HPDE6-E6E7 (cell line): ENCODE measurements at regions not wholly inside any gene's neighbourhood (a gene's known extent, or its start where the extent isn't known, plus 50 kb on each side); places are given as distances from the start of the nearest gene placed in this dataset.
"Not testable (repeated sequence)": the region's sequence is repeated elsewhere in the genome, so short reads cannot be mapped to it uniquely, and the experiment has no call there.

Source experiments
- DNase-seq: peaks from one replicate; pipeline ENCODE4 v3.0.0; 2011; ENCODE audit warnings: missing footprints; ENCODE audit errors: extremely low spot score

DNA sequence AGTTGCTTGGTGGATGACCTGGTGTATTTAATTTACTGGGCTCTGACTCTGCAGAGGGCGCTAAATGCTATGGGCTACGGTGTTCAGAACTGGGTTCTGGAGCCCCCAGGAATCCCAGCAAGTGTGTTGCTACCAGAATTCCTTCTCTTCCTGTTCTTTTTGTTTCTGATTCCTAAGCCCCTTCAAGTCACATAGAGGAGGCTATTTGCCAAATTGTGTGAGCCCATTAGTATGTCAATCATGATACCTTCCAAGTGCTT, 358.2 kb upstream of the SPRED2 start:
- no peak for DNase-seq

DNA sequence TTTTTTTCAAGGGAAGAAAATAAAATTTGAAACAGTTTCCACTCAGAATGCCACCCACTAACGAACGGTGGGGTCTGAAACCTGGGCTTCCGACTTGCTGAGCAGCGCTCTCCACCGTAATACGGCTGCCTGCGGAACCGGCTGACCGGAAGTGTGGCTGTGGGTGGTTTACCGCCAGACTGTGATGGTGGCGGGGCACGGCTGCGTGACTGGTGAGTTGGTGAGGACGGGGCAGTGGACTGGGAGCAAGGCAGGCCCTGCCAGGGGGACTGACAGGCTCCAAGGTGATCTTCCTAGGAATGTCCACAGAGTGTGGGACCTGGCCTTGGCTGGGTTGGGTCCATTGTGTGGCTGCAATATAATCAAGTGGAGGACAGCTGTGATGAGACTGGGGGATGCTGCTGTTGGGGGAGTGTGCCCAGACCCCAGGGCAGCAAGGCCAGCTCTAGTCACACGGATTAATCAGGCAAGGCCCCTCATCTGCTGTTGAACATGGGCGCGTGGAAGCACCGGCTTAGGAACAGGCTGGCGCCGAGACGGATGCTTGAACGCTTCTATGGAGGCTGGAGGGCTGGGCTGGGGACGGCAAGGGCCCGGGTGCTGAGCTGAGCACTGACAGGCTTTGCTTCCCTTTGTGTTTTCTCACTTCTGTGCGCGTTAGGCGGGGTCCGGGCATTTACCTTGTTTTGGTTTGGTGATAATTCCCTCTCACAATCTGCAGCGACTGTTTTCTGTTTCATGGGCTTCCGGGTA, 357.7 kb upstream of the SPRED2 start:
- DNase-seq = no peak

DNA sequence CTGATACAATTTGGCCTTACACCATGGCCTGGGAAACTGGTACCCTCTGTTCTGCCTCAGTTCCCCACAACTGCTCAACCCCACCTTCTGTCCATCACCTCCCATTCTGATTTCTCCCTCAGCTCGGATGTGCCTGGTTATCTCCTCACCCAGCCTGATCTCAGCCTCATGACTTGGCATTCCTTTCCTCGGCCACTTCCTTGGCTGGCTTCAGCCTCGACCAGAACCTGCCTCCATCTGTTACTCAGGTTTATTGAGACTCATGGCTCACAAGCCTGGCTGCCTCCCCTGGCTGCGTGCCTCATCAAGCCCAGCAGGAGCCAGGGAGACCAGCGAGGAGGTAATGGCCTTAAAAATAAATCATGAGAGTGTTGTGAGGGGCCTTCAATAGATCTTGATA, 356.2 kb upstream of the SPRED2 start:
- no peak for DNase-seq

DNA sequence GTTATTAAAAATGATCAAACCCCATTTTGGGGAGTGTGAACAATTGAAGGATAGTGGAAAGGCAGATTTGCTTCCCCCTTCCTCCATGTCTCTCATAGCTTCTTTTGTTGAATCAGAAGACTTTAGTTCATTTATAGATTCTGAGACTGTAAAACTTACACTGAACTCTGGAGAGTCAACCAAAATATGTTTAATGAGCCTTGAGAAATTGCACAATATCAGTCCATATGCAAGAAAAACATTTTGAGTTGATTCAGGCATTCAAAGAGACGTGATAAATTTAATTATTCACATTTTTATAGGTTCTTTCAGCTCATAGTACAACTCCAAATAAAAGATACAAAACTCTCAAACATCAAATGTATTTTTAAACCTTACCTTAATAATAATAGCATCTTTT, 354.4 kb upstream of the SPRED2 start:
- DNase-seq = no peak

DNA sequence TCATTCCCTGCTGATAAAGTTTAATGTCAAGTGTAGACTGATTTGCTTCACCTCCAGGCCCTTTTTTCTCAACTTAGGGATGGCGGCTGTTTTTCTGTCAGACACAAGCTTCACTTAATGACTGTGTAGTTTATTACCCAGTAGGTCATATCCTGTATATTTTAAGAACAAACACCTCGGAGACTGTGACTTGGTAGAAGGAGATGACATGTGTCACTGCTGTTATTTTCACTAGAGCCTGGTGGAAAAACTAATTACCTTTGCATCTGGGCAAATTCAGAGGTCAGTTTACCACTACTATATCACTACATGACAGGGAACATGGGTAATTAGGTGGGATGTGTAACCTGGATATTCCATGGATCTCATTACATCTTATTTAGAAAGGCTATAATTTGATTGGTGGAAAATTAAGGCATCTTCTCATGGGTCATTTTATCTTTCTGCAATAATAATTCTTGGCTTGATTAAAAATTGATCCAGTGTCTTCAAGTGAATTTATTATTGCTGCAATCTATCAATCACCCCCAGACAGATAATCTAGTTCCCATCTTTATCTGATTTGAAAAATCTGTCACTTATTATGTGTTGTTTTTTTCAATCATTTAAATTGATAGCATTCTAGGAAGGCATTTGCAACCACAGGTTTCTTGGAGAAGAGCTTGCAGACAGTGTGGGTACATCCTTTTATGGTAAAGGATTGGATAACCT, 353.8 kb upstream of the SPRED2 start:
- no peak for DNase-seq

DNA sequence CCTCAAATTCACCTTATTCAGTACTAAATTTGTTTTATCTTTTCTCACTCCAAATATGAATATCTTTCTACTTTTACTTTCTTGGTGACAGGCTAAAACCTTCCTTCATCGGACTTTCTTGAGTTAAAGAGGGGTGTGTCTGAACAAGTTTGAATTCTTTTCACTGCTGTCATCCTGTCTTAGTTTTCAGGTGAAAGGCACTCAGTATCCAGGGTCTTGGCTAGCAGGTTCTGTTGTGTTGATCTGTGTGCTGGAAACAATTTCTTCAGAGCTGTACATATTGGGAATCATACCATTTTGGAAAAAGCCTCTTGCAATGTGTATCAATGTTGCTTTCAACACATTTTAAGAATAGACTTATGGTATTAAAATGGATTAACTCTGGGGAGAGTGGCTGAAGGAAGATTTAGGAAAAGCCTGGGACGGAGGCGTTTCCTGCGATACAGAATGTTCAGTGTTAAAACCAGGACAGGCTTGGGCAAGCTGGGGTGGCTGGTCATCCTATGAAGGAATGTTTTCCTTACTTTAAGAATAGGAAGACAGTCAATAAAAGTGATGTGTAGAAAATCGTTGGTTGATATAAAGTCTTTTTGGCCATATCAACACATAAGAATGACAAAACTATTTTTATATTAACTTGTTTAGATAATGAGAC, 350.7 kb upstream of the SPRED2 start:
- DNase-seq = peak; percentile 66

DNA sequence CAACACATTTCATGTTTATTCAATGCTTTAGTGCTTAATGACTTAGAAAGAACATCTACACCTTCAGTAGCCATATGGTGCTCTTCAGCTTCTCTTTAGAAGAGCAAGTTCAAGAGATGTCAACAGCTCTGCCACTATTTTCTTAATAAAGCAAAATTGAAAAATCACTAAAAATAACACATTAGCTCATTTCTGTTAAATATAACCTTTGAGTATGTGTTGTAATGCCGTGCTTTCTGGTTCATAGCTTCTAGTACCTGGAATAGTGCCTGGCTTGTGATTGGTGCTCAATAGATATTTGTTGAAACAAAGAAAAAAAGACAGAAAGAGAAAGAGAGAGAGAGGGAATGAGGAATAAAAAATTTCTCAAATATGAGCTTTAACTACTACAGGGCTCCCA, 349.8 kb upstream of the SPRED2 start:
- no peak for DNase-seq

DNA sequence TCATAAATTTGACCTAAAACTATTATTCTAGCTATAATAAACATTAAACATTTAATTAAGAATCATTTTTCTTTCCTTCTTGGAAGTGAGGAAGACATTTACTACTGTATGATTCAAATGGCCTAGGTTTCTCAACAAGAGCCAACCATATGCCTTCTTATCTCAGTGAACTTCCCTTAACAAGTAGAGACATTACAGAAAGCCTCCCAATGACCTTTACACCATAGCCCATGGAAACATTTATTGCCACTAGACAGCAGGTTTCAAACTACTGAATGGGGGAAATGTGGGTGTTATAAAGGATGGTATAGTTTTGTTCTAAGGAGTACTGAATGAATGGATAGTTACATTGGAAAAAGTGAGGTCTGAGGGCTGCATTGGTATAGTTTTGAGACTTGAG, 349.4 kb upstream of the SPRED2 start:
- no peak for DNase-seq

DNA sequence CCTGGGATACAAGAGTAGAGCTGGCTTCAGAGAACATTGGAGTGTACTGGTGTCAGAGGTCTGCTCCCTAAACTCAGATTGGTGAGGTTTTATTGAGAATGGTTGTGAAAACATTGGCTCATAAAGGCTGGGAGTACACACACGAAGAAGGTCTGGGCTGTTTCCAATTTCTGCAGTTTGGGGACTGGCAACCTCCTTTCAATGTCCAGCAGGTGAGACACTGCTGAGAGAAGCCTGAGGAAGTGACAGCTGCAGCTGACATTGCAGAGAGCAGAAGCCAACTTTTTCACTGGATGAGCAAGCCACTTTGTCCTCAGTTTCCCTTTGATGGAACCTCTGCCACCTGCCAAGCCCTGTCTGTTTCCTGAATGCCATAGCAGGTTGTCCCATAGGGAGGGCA, 346.6 kb upstream of the SPRED2 start:
- no peak for DNase-seq

DNA sequence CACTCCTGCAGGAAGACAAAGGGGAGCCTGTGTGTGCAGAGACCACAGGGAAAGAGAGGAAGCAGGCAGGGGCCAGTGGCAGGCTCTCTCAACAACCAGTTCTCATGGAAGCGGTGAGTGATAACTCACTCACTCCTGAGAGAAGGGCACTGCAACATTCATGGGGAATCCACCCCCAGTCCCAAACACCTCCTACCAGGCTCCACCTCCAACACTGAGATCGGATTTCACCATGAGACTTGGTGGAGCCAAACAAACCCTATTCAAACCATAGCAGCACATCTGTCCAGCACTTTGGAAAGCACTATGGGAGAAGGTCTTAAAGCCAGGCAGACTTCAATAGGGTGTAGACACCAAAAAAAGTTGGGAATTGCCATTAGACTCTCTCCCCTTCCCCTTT, 345.7 kb upstream of the SPRED2 start:
- no peak for DNase-seq

DNA sequence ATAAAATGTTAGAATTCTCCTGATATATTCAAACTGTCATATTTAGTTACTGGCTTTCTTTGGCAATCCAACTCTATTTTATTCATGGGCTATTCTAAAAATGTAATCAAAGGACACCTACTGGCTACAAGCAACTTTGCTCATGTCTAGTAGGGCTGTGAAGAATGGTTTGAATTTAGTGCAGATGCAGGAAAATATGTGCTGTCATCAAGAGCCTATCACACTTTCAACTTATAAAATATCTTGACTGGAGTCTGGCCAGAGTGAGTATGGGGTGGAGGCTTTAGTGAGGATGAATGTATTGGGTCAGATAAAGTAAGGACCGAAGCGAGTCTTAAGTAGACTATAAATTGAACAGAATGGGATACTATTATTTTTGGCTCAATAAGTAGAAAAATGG, 343.4 kb upstream of the SPRED2 start:
- no peak for DNase-seq

DNA sequence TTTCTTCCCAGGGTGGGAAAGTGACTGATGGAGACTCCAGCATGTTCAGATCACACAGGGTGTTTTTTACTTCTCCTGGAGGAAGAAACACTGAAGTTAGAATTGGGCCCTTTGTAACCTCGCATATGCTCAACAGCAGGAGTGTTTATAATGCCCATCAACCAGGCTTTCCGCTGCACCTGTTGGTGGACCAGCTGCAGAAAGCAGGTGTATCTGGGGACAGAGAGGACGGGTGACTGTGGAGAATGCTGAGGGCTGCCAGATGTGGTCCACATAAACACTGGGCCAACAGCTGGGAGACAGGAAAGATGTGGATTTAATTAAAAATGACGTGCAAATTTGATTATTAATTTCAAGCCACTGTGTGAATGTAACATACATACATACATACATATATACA, 335.5 kb upstream of the SPRED2 start:
- no peak for DNase-seq

DNA sequence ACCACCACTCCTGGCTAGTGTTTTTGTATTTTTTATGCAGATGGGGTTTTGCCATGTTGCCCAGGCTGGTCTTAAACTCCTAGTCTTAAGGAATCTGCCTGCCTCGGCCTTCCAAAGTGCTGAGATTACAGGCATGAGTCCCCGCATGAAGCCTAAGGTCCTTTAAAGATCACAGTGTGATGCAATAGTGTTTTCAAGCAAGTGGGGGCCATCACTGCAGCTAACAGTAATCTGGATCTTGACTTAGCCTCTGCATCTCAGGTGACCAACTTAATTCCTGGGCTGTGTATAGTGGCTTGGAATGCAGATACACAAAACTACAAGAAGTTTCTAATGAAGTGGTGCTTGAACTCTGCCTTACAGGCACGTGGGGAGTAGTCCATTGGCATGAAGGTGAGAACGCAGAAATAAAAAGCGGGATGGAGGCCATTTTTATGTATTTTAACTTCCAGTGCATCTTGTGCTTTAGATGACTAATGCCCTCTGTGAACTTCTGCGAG, 334.4 kb upstream of the SPRED2 start:
- no peak for DNase-seq

DNA sequence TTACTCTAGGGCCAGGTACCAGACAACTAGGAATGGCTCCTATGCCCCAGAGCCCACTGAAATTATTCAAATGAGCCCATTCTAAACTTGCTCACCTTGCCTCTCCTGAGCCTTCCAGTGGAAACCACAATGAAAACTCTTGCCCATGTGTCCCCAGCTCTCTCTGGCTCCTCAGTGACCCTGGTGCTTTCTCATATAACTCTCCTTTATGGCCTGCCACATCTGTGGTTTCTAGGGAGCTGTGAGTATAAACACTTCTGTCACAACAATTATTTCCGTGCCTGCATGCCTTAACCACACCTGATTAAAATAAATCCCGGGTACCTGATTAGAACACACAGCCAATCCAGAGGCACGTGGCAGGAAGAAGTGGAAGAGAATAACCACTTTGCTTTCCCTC, 333.0 kb upstream of the SPRED2 start:
- DNase-seq = no peak

DNA sequence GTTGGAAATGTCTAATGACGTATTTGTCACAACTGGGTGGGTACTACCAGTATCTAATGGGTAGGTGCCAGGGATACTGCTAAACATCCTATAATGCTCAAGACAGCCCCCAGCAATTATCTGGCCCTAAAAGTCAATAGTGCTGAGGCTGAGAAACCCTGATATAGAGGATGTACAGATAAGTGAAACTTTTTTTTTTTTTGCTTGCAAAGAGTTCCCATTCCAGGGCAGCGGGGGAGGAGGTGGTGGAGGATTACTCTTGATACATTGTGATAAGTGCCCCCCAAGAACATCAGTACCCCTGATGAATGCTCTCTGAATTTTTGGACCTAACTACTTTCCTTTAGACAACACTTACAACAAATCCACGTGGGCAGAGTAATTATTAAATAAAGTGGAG, 329.7 kb upstream of the SPRED2 start:
- DNase-seq = no peak

DNA sequence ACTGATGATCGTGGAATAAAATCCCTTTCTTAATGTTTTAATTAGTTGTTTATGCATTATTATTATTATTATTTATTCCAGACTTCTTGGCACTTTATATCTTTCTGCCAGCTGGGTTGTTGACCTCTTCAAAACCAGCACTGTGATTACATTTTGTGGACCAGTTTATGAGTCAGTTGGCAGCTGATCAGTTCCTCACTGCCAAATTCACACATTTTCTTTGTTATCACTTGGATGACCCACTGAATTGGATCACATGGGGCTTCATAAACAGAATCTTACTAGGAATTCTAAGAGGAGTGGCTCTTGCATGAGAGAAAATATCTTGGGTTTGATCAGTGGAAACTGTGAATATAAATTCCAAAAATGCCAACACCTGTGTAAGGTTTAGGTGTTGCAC, 321.8 kb upstream of the SPRED2 start:
- DNase-seq = no peak

DNA sequence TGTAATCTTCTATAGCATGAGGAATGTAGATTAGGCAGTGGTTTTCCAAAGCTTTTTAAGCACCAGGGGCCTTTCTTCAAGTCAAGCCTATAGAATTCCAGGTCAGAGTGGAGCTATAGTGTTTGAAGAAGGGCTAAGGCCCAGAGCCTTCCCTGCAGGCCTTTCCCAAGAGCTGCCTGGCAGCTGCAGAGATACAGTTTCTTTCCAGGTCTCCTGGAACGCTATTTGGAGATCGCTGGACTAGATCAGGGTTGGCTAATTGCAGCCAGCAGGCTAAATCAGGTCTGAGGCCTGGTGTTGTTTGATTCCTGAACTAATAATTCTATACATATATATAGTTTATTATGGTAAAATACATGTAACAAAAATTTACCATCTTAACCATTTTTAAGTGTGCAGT, 319.0 kb upstream of the SPRED2 start:
- DNase-seq = no peak

DNA sequence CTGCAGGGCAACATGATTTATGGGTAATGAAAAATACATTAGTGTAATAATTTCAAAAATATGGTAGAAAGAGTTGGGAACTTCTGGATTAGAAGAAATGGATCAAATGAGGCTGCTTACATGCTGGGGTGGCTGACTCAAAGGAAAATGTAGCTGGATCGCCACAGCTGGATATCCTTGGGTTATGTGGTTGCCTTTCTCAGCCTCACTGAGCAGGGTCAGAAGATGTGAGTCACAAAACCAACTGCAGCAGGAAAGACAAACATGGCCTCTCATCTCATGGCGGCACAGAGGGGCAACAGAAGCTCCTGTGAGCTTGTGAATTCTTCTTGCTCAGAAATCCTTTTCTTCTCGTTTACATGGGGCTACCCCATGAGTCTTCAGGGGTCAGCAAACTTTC, 317.1 kb upstream of the SPRED2 start:
- DNase-seq = no peak

DNA sequence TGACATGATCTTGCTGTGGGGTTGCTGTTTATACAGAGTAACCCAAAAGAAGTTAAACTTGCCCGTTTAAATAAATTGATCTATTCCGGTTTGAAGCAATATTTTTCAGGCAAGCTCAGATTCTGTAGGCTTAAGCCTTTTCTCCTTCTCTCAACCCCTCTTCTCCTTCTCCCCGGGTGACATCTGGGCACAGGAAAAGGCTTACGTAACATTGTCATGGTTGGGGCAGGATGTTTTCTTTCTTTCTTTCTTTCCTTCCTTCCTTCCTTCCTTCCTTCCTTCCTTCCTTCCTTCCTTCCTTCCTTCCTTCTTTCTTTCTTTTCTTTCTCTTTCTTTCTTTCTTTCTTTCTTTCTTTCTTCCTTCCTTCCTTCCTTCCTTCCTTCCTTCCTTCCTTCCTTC, 315.5 kb upstream of the SPRED2 start:
- not testable (repeated sequence) for DNase-seq

DNA sequence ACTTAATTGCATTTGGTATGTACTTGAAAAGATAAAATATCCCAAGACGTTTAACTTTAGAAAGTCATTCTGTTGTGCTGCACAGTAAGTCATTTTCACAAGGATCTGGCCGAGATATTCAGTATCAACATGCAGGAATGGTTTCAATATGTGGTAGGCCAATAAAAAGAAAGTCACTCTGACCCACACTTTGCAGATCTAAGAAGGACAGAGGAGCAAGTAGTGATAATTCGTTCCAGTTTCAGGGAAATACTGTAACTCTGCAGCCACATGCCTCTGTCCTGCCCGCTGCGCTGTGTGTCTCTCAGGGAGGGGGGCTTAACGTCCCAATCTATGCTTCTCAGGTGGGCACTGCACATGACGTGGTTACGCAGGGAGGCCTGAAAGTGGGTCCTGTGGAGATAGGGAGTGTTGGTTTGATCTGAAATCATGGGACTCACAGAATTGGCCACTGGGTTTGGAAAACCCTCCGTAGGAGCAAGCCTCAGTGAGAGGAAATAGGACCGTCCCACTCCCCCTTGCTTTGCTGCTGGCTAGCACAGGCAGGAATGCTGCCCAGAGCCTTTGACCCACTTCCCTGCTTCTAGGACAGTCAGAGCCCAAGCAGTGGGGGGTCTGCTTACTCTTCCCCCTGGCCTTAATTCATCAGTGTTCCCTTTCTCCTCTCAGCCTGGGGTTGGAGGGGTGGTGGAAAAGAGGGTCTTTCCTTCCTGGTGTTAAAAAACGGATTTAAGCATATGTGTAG, 314.7 kb upstream of the SPRED2 start:
- no peak for DNase-seq

DNA sequence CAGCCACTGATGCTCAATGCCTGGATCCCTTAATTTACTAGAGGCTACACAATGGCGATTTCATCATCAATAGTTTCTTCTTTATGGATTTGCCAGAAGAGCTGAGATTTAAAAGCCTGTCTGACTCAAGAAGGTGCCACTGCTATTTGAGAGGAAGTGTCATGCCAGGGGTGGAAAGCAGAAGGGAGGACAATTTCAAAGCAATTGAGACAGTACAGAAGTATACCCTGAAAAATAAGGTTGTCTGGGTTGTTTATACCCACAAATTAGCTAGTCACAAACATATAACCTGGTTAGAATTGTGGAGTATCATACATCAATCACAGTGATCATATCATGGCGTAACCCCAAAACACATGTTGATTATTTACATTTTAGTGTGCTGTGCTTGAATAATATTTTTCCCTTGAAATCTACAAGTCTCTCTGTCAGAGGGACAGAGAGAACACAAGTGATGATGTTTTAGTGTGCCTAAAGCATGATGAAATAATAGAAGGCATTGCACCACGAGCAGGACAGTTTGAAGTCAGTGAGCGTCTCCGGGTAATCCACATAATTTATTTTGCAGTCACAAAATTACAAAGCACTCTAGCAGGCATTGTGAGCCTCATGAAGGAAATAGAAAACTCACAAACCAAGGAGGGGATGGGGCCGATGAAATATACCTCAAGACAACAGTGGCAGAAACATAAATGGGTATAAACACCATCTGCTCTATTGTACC, 312.2 kb upstream of the SPRED2 start:
- DNase-seq = no peak

DNA sequence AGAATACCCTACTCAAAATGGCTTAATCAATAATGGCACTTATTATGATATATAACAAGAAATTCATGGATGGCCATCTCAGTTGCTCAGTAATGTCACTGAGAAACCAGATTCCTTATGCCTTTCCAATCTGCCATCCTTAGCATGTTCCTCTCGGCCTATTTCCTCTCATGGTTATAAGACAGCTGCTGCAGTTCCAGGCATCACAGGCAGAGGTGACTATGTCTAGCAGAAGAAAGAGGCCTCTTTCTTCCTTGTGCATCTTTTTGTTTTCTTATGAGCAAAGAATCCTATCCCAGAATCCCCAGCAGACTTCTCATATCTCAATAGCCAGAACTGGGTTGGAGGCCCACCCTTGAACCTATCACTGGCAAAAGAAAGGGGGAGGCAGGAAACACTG, 310.6 kb upstream of the SPRED2 start:
- DNase-seq = no peak
